Endothelial cell of hepatic sinusoid (primary cell): ENCODE measurements at regions not wholly inside any gene's neighbourhood (a gene's known extent, or its start where the extent isn't known, plus 50 kb on each side); places are given as distances from the start of the nearest gene placed in this dataset.

Experiments
- in situ Hi-C: cut with HindIII; loops from 2 replicates; pipeline ENCODE4 v1.10.0; 2017; ENCODE audit warnings: low sequenced_read_pairs

DNA sequence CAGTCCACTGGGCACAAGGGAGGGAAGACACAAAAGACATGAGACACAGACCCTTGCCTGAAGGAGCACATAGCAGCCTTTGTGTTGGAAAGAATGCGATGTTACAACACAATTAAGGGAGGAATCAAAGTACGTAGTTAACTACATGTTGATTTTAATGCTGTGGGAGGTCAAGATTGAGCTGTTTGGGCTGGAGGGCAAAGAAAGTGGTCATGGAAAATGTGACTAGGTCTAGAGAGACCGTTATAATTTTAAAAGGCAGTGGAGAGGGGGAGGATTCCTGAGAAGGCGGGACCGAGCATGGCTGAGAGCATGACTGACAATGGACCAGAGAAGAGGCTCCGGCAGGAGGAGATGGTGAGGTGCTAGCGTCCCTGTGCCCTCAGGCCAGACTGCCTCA lies 111.8 kb upstream of the ATP1A1 start:
- in situ Hi-C loops: no loop called here

DNA sequence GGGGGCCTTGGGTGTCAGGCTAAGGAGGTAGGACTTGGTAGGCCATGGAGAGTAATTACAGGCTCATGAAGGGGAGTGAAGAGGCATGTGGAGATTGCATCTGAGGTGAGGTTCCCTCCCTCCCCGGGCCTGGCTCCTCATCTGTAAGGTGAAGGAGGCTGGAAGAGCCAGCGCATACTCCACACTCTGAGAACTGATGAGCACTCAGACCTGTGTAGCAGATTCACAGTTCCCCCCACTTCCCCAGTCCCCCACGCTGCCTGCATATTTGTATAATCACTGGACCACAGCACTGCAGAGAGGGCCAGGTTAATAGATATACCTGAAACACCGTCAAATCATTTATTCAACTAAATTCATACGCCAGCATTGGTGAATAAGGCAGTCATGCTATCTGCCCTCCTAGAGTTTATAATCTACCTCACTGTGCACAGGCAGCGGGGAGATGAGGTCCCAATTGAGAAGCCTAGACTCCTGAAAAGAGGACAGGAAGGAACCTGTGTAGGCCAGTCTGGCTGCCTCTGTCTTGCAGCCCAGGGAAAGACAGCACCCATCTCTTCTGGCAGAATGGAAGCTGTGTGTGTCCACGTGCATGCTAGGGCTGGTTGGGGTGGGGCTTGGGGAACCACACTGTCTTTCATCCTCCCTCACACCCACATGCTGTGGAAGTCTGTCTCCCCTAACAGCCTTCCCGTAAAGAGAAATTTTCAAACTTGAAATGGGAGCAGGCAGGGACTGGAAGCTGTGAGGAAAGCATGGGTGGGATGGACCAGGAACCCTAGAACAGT lies 110.6 kb upstream of the ATP1A1 start:
- in situ Hi-C loops: no loop called here

DNA sequence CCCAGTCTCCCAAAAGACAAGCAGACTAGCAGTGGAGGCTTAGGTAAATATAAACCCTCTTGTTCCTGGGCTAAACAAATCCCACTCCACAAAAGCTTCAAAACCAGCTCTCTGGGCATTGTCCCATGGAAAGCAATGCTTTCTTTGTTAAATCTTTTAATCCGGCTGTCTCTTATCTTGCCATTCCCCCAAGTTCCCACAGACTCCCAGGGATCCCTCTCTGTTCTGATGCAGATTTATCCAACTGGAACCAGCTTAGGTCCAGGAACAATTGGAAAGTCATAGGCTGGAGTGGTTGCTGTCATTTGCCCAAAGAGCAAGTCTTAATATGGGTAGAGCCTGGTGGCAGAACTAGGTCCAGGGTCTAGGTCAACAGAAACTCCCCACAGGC lies 110.1 kb upstream of the ATP1A1 start:
- in situ Hi-C loops: no loop called here

DNA sequence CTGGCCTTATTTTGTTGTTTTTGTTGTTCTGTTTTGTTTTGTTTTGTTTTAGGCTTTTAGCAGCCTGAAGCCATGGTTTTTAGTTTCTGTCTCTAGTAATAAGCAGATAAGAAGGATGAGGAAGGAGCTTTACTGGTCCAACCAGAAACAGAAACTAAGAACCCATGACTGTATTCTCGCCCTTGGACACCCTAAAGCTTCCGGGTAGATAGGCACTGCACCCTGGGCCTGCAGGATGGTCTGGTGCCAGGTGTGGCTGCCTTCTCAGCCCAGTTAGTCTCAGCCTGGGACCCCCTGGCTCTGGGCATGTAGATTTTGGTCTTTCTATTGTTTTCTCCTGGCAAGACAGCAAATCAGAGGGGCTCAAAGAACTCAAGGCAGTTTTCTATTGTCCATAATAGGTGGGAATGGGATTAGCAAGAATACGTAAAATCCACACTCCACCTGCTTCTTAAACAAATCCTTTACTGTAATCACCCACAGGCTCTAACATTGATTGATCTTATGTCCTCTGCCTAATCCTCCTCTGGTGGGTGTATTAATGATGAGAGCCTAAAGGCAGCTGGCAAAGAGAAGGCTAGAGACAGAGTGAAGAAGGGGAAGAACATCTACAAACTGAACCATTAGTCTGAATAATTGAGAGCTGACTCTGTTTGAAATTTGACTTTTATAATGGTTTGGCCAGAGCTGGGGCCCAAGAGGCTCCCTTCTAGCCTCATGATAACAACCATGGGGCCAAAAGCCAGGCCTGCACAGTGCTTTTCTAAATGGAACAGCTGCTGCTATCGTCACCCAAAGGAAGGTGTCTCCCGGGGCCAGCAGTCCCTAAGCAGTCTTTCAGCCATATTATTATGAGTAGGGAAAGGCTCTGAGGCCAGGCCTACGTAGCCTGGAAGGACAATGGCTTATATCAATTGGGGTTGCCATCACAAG lies 106.8 kb upstream of the ATP1A1 start:
- in situ Hi-C loops: no loop called here

DNA sequence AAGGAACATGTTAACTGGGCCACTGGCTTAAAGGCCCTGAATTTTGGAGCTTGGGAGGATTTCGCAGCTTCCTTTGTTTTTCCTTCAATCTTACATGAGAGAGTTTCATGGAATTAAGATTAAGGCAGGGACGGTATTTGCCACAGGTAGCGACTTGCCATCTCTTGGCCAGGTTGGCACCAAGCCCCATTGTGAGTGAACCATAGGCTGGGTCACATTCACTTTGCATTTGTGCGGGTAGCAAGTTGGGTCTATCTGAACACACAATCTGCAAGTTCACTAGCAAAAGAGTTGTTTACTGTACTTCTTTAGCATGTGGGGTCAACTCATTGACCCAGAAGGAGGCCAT lies 106.2 kb upstream of the ATP1A1 start:
- in situ Hi-C loops: no loop called here

DNA sequence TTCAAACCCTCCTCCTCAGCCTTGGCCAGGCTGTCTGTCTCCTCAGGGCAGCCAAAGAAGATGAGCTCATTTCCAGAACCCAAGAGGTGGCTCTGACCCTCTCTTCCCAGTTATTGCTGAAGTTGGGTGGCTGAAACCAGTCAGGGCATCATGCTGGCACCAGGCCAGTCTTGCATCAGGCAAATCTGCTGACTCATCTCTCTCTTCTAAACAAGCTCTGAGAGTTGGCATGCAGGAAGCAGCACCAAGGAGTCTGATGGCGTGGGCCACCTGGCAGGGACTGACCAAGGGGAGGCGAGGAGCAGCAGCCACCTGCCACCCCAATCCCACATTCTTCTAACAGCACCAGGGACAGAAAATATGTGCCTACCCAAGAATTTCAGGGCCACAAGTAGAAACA lies 104.8 kb upstream of the ATP1A1 start:
- in situ Hi-C loops: no loop called here

DNA sequence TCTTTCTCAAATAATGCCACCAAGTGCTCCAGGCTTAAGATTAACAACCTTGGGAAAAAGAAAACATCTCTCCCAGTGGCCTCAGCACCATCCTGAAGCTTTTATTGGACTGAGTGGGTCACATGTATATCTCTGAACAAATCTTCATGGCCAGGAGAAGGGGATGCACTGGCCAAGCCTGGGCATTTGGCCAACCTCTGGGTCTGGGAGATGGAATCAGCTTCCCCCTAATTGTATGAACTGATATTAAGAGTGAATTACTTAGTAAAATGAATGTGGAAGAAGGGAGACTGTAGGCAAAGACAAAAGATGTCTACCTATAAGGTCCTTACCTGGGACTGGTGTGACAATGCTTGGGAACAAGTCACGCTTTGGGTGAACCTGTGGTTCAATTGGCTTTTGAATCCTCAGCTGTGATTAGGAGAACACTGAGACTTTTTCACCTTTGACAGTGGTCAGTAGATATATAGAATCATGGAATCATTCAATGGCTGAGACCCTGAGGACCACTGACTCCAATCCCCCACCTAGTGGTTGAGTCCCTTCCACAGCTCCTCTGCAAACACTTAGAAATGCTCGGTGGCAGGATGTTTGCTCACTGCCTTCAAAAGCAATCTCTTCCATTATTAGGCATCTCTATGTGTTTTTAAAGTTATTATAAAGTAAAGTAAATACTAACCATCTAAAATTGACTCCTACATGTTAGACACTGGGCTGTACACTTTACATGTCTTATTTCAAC lies 102.6 kb upstream of the ATP1A1 start:
- in situ Hi-C loops: no loop called here

DNA sequence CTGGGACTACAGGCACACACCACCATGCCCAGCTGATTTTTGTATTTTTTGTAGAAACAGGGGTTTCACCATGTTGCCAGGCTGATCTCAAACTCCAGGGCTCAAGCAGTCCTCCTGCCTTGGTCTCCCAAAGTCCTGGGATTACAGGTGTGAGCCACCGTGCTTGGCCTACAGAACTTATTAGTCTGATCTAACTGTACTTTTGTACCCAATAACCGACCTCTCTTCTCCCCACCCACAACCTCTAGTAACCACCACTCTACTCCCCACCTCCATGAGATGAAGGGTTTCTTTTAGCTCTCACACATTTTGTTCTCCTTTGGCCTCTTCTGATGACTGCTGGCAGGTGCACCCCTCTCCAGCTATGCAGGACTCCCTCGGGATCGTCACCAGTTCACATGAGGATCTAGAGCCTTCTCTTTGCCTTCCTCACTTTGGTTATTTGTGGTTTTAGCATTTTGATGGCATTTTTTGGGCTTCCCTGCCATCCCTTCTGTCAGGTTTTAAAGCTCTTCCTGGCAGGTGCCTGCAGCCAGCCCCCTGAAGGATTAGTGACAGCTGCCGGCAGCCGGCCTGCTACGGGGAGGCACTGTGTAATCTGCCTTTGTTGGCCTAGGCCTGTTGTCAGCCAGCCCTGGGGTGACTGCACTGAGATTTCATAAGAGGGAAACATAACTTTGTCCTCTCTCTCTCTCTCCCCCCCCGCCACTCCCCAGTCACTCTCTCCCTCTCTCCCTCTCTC lies 99.8 kb upstream of the ATP1A1 start:
- in situ Hi-C loops: no loop called here

DNA sequence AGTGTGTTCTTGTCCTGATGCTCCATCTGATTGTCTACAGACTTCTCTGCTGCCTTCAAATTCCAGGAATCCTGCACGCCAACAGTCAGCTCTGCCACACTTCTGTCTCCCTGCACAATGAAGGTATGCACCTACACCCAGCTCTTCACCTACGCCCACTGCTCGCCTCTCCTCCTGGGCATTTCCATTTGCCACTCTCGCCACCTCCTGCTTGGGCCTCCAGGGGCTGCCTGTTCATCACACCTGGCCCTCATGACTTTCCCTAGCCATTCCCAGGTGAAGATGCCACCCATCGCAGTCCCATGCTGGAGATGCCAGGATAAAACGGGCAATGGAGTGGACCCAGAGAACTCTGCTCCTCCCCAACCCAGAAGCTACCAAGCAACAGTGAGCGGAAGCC lies 96.5 kb upstream of the ATP1A1 start:
- in situ Hi-C loops: no loop called here

DNA sequence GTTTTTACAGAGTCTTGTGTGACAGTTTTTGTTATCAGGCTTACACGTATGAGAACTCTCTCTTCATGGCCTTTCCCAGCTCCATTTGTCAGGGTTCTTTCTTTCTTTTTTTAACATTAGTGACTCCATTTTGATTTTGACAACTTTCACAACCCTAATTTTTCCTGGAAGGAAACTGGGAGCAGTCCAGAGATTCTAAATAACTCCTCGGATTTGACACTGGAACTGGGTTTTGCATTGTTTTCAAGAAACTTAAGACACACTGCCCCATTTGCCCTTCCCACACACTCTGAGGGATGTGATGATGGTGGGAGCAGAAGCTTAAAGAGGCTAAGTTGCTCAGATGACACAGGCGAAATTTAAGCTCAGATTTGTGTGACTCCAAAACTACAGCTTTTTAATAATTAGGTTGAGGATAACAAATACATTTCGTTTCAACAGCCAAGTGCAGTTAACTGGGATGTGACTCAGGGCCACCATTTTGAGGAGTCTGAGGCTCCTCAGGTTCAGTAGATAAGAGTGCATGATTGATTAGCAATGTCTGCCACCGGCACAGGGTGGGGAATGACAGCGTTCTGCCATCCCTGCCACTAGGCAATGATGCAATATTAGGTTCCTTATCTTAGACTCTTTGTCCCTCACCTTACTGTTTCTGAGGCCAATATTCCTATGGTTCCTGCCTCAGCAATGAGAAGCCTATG lies 95.1 kb upstream of the ATP1A1 start:
- in situ Hi-C loops: no loop called here

DNA sequence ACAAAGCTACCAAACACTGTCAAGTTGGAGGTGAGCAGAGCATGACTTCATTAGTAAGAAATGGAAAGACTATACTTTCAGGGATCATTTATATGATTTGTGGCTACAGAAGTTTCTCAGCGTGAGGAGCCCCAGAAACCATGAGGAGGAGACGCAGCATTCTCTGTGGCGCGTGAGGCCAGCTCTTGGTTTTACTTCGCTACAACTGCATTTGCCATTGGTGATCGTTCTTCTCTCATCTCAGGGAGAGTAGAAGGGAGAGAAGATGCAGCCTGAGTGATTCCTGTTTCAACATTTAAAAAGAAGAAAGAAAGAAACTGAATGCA lies 94.5 kb upstream of the ATP1A1 start:
- in situ Hi-C loops: no loop called here

DNA sequence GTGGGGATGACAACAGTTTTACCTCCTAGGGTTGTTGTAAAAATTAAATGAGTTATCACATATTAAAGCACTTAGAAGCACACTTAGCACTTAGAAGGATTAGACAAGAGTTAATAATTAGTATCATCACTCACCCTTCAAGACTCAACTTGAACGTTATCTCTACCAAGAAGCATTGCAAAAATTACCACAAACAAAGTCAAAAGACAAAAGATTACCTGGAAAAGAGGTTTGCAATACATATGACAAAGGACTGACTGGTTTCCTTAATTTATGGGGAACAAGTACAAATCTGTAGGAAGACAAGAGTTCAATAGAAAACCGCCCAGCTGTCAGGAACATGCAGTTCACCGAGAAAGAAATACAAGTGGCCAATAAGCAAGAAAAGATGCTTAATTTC lies 93.3 kb upstream of the ATP1A1 start:
- in situ Hi-C loops: no loop called here

DNA sequence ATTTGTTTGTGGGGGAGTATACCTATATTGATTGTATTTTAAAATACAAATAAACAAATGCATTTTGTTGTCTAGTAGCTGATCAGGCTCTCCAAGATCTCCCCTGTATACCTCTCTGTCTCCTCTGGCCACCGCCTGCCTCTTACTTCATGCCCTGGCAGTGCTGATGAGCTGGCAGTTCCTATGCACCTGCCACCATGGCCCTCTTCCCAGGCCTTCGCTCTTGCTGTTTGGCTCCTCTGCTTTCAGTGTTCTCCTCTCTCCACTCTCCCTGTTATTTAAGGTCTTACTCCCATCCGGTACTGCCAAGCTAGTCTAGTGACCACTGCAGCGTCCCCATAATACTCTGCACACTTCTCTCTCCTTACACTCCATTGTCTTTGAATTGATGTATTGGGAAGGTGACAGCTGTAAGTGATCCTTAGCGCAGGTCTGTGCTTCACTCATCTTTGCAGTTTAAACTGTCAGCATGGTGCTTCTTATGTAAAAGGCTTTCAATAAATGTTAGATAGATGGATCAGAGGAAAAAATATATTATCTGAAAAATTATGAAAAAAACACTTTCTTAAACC lies 88.1 kb upstream of the ATP1A1 start:
- in situ Hi-C loops: no loop called here

DNA sequence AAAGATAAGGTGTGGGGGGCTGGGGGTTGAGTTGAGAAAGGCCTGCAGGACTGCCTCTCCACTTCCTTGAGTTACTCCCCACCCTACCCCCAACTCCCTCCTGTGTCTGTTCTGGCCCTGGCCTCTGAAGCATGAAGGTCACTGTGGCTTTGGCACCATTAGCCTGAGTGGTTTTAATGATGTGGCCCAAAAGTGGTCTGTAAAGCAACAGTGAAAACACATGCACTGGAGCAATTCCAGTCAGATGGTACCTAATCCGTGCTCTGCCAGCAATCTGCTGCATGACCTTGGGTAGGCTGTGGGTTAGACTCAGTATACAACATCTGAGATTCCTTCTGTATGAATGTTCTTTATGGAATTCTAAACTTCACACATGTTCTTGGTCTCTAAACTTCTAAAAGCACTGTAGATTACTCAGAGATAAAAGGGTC lies 86.5 kb upstream of the ATP1A1 start:
- in situ Hi-C loops: no loop called here

DNA sequence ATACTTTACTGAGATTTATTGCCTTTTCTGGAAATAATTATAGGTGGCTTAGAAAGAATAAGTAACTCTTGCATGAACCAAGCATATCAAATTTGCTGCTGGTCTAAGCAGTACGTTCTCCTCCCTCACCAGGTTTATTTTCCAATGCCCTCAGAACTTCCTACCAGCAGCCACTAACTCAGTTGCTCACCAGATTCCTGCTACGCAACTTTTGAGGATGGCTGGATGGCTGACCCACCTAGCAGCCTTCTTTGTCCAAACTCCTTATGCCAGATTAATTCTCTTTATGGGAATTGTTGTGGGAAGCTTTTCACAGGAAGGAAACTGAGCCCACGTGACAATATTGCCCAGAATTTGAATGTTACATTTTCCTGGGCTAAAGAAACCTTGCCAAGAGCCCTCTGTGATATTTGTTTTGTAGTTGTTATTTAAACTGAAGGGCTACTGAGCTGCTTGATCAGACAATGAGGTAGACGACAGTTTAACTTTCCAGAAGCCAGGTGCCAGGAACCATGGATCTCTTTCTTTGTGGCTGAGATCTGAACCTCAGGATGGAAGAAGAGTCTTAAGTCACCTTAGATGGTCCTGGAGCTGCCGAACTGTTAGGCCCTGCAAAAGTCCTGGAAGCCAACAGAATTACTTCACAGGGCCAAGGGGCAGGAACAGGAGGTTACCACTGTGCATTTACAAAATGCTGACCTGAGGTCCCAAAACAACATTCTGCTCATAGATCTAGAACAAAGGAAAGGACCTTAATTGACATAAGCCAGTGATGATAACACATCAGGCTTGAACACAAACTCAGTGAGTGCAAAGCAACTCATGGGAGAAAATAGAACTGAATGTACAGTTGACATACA lies 85.5 kb upstream of the ATP1A1 start:
- in situ Hi-C loops: no loop called here

DNA sequence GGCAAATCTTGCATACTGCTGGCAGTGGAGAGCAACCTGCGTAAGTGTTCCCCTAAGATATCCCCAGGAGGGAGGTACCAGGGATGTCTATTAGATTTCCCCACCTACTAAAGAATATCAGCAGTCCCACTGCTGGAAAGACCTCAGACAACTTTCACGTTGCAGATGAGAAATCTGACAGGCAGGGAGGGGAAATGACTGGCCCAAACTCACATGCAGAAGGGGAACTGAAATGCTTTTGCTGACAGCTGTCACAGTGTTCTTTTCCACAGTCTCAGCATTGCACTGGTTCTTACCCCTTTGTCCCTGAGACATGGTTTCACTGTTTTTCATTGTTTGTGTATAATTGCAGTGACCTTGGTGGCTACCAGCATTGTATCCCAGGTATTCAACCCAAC lies 84.8 kb upstream of the ATP1A1 start:
- in situ Hi-C loops: no loop called here

DNA sequence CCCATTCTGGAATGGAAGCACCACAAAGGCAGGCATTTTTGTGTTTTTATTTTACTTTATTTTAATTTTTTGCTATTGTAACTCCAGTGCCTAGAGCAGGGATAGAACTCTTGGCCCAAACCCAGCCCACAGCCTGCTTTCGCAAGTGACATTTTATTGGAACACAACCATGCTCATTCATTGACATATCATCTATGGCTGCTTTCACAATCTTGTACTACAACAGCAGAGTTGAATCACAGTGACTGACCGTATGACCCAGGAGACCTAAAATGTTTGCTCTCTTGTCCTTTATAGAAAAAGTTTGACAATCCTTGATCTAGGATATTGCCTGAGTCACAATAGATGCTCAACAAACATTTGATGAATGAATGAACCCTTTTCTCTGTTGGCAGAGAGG lies 83.9 kb upstream of the ATP1A1 start:
- in situ Hi-C loops: no loop called here

DNA sequence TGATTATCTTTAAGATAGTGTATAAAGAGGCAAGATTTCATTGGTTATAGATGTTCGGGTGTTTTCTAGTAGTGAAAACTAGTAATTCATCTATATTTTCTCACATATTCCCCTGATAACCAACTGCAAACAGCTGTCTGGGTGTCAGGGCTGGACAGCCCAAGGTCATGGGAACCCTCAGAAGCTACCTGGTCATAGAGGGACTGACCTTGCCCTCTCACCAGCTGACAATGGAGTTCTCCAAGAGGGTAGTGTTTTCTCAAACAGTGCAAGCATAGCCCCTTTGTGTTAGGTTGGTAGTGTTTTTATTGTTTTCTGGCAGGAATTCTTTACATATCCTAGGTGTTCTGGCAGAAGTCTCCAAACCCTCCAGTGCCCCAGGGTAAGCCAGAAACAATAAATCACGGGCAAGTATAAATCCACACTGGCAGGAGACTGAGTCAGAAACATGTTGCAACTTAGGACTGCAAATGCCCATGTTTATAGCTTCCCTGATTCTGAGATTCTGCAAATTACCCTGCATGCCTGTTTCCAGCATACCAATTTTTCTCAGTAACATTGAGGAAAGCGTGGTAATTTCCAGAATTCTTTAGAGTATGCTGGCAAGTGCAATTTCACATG lies 82.8 kb upstream of the ATP1A1 start:
- in situ Hi-C loops: no loop called here

DNA sequence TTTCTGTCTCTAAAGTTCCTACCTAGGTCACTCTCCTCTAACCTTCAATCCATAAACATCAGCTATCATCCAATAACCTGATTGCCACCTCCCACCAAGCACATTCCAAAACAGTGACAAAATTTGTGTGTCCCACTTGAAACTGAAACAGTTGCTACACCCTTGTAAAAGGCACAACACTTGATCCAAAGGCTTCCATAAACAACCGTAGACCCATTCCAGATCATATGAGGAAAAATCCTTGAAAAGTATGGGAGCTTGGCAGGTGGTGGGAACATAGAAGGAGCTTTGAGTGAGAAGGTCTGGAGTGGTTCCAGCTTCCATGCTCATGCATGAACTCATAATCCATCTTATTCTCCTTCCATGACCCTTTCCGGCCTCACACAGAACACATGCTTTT lies 82.0 kb upstream of the ATP1A1 start:
- in situ Hi-C loops: no loop called here
